T-cell (primary cell): ENCODE measurements at regions not wholly inside any gene's neighbourhood (a gene's known extent, or its start where the extent isn't known, plus 50 kb on each side); places are given as distances from the start of the nearest gene placed in this dataset.
"Not testable (repeated sequence)": the region's sequence is repeated elsewhere in the genome, so short reads cannot be mapped to it uniquely, and the experiment has no call there.

Experiments
- ATAC-seq, 4 experiments: fragments of 200-7000 bp in 3 of 4; fragments of 150-1000 bp in 1 of 4; cut with Tn5 transposase; replicated peaks in 1 of 4; 1 replicate in 3 of 4; 2 replicates in 1 of 4; pipeline ENCODE4 v1.10.0; 2021; ENCODE audit warnings: moderate library complexity in 3 of 4, mild to moderate bottlenecking in 2 of 4, moderate number of reproducible peaks in 1 of 4
- CTCF ChIA-PET, 2 donors: fragments of 300-600 bp; sonication (Branson Sonifier 250); formaldehyde crosslinking; loops; one replicate each; lab custom pipeline; 2022; ENCODE audit warnings: antibody characterized with exemption in 2 of 2; lab: Charles Lee
- POLR2A ChIA-PET, 2 donors: fragments of 300-600 bp; sonication (Branson Sonifier 250); formaldehyde crosslinking; loops; one replicate each; lab custom pipeline; 2022; ENCODE audit warnings: antibody characterized with exemption in 2 of 2; lab: Charles Lee
- DNase-seq, 35 experiments: peaks; one replicate each; pipeline versions ENCODE4 v3.0.0 to v3.0.0-alpha.2; 2013 to 2023
- H3K27ac ChIP-seq: one replicate; pipeline ENCODE4 v1.5.1; 2013; ENCODE audit warnings: low read length
- H3K27me3 ChIP-seq, 2 experiments: replicated peaks in 1 of 2; 1 replicate in 1 of 2; 2 replicates in 1 of 2; pipeline versions ENCODE4 v1.6.1 to v1.7.0; 2013; ENCODE audit warnings: low read length in 1 of 2, mixed read lengths in 1 of 2; ENCODE audit not compliant: control insufficient read depth in 2 of 2, insufficient read depth in 2 of 2; ENCODE audit errors: extremely low read depth in 1 of 2
- H3K36me3 ChIP-seq, 2 donors: 1 replicate in 1 of 2; 2 replicates in 1 of 2; pipeline versions ENCODE4 v1.6.1 to v1.7.0; 2013; ENCODE audit warnings: low read length in 1 of 2; ENCODE audit not compliant: control insufficient read depth in 2 of 2, insufficient read depth in 1 of 2; ENCODE audit errors: extremely low read depth in 1 of 2
- H3K4me1 ChIP-seq, 2 experiments: 1 replicate in 1 of 2; 2 replicates in 1 of 2; pipeline versions ENCODE4 v1.6.1 to v1.7.0; 2013; ENCODE audit warnings: low read length in 2 of 2, mixed read lengths in 1 of 2; ENCODE audit not compliant: insufficient read depth in 2 of 2, control insufficient read depth in 1 of 2; ENCODE audit errors: extremely low read depth in 1 of 2
- H3K4me3 ChIP-seq, 2 donors: 1 replicate in 1 of 2; 2 replicates in 1 of 2; pipeline versions ENCODE4 v1.5.1 to v1.7.0; 2013; ENCODE audit warnings: mild to moderate bottlenecking in 2 of 2, low read length in 1 of 2, moderate library complexity in 1 of 2; ENCODE audit not compliant: control insufficient read depth in 1 of 2; ENCODE audit errors: extremely low read depth in 1 of 2
- H3K9me3 ChIP-seq: 2 replicates; pipeline ENCODE4 v1.7.0; 2013
- H3K27ac Mint-ChIP-seq, 2 donors: one replicate each; pipeline ENCODE4 v1.8.0; 2020 to 2021; ENCODE audit warnings: mild to moderate bottlenecking in 2 of 2, mixed read lengths in 2 of 2
- H3K27me3 Mint-ChIP-seq, 2 donors: one replicate each; pipeline ENCODE4 v1.8.0; 2021 to 2022; ENCODE audit warnings: mixed read lengths in 2 of 2
- H3K36me3 Mint-ChIP-seq: one replicate; pipeline ENCODE4 v1.8.0; 2021; ENCODE audit warnings: mixed read lengths
- H3K4me1 Mint-ChIP-seq, 3 donors: one replicate each; pipeline ENCODE4 v1.8.0; 2020 to 2022; ENCODE audit warnings: mixed read lengths in 3 of 3, mild to moderate bottlenecking in 1 of 3
- H3K4me3 Mint-ChIP-seq, 3 donors: one replicate each; pipeline ENCODE4 v1.8.0; 2020 to 2022; ENCODE audit warnings: mild to moderate bottlenecking in 3 of 3, mixed read lengths in 3 of 3, moderate library complexity in 3 of 3
- H3K9me3 Mint-ChIP-seq, 3 donors: one replicate each; pipeline ENCODE4 v1.8.0; 2020 to 2022; ENCODE audit warnings: mixed read lengths in 3 of 3
- WGBS: methylation state at CpG from one replicate; pipeline ENCODE4 v1.1.5; 2013; ENCODE audit warnings: missing lambda C conversion rate; ENCODE audit not compliant: insufficient coverage; 5-methylcytosine and 5-hydroxymethylcytosine counted together

GRCh38 chr4:10853196-10853595 is 168.6 kb upstream of the CLNK start:
- Mint-ChIP-seq H3K4me1 (peaks cover 0 to 6% (median 0%) of the 10 kb centered on the region in 3 donors), H3K36me3 (no peaks in the 10 kb centered on the region), H3K9me3 (peaks cover 4 to 7% (median 7%) of the 10 kb centered on the region in 3 donors), H3K27ac (no peak overlapping the region), H3K27me3 (peaks cover 4 to 10% of the 10 kb centered on the region in 2 donors), H3K4me3 (no peak overlapping the region)
- Histone ChIP-seq H3K4me3 (no peak overlapping the region), H3K9me3 (peaks cover under 1% of the 10 kb centered on the region), H3K36me3 (no peaks in the 10 kb centered on the region), H3K4me1 (peaks cover 0 to 4% of the 10 kb centered on the region in 2 experiments), H3K27ac (no peak overlapping the region), H3K27me3 (peaks cover 0 to 15% of the 10 kb centered on the region in 2 experiments)
- ATAC-seq (no peak), DNase-seq (no peak)
- WGBS: 57% methylated on average over 1 of the region's 2 CpGs
- POLR2A ChIA-PET: no interaction called here
- CTCF ChIA-PET: no interaction called here

- Histone ChIP-seq H3K27me3 (no peaks in the 10 kb centered on the region), H3K36me3 (no peaks in the 10 kb centered on the region), H3K27ac (no peak overlapping the region), H3K4me3 (no peak overlapping the region), H3K9me3 (no peaks in the 10 kb centered on the region), H3K4me1 (no peaks in the 10 kb centered on the region)
- DNase-seq: no peak
- ATAC-seq: no peak
- peaks cover 0 to 4% (median 0%) of the 10 kb centered on the region in 3 donors for H3K4me1 Mint-ChIP-seq
- H3K9me3 Mint-ChIP-seq: peaks cover 0 to 4% (median 3%) of the 10 kb centered on the region in 3 donors
- WGBS: 90% methylated on average over 2 of the region's 4 CpGs
- ChIA-PET CTCF (no interaction called here), POLR2A (no interaction called here)
- H3K27ac Mint-ChIP-seq: no peak overlapping the region
- H3K27me3 Mint-ChIP-seq: no peaks in the 10 kb centered on the region
- H3K4me3 Mint-ChIP-seq: no peak overlapping the region
- no peaks in the 10 kb centered on the region for H3K36me3 Mint-ChIP-seq
Observed at GRCh38 chr4:10841697-10842096, 157.1 kb upstream of the CLNK start.

GRCh38 chr4:10837151-10837550 is 152.6 kb upstream of the CLNK start:
- Histone ChIP-seq H3K36me3 (no peaks in the 10 kb centered on the region), H3K27ac (no peak overlapping the region), H3K4me3 (no peak overlapping the region), H3K4me1 (no peaks in the 10 kb centered on the region), H3K27me3 (no peaks in the 10 kb centered on the region), H3K9me3 (no peaks in the 10 kb centered on the region)
- ChIA-PET POLR2A (no interaction called here), CTCF (no interaction called here)
- no peak overlapping the region for H3K4me3 Mint-ChIP-seq
- no peaks in the 10 kb centered on the region for H3K27me3 Mint-ChIP-seq
- H3K4me1 Mint-ChIP-seq: no peaks in the 10 kb centered on the region
- H3K36me3 Mint-ChIP-seq: no peaks in the 10 kb centered on the region
- no peak overlapping the region for H3K27ac Mint-ChIP-seq
- WGBS: 83% methylated on average over 1 of the region's 3 CpGs
- no peak for ATAC-seq
- H3K9me3 Mint-ChIP-seq: no peaks in the 10 kb centered on the region
- DNase-seq: no peak

GRCh38 chr4:10832806-10833628 is 148.4 kb upstream of the CLNK start:
- Mint-ChIP-seq H3K27me3 (no peaks in the 10 kb centered on the region), H3K27ac (no peak overlapping the region), H3K4me3 (no peak overlapping the region), H3K36me3 (no peaks in the 10 kb centered on the region), H3K4me1 (no peaks in the 10 kb centered on the region), H3K9me3 (no peaks in the 10 kb centered on the region)
- H3K4me1 ChIP-seq: no peaks in the 10 kb centered on the region
- H3K9me3 ChIP-seq: no peaks in the 10 kb centered on the region
- no peak for ATAC-seq
- ChIA-PET POLR2A (no interaction called here), CTCF (no interaction called here)
- WGBS: 94% methylated on average over 3 of the region's 9 CpGs
- no peaks in the 10 kb centered on the region for H3K27me3 ChIP-seq
- no peak overlapping the region for H3K4me3 ChIP-seq
- H3K36me3 ChIP-seq: no peaks in the 10 kb centered on the region
- no peak for DNase-seq
- H3K27ac ChIP-seq: no peak overlapping the region

GRCh38 chr4:10831727-10832408 is 147.3 kb upstream of the CLNK start:
- no peak overlapping the region for H3K4me3 ChIP-seq
- H3K9me3 ChIP-seq: no peaks in the 10 kb centered on the region
- ATAC-seq: no peak
- H3K4me3 Mint-ChIP-seq: no peak overlapping the region
- H3K4me1 Mint-ChIP-seq: no peaks in the 10 kb centered on the region
- H3K27me3 ChIP-seq: no peaks in the 10 kb centered on the region
- no peaks in the 10 kb centered on the region for H3K27me3 Mint-ChIP-seq
- no peak for DNase-seq
- H3K36me3 ChIP-seq: no peaks in the 10 kb centered on the region
- no peaks in the 10 kb centered on the region for H3K4me1 ChIP-seq
- no peak overlapping the region for H3K27ac ChIP-seq
- no peaks in the 10 kb centered on the region for H3K9me3 Mint-ChIP-seq
- no peaks in the 10 kb centered on the region for H3K36me3 Mint-ChIP-seq
- ChIA-PET CTCF (no interaction called here), POLR2A (no interaction called here)
- no peak overlapping the region for H3K27ac Mint-ChIP-seq
- WGBS: no CpG with 5 or more reads among the region's 2 CpGs

GRCh38 chr4:10828918-10829538 is 144.5 kb upstream of the CLNK start:
- H3K27me3 ChIP-seq, H3K27ac ChIP-seq, H3K27me3 Mint-ChIP-seq, POLR2A ChIA-PET, H3K27ac Mint-ChIP-seq, CTCF ChIA-PET, H3K9me3 ChIP-seq, ATAC-seq, DNase-seq, H3K36me3 ChIP-seq, H3K4me3 ChIP-seq, H3K4me1 ChIP-seq, H3K4me1 Mint-ChIP-seq, H3K9me3 Mint-ChIP-seq, H3K36me3 Mint-ChIP-seq: not testable (repeated sequence)
- peak overlapping the region; percentile 27 to 44 (median 43) for H3K4me3 Mint-ChIP-seq
- WGBS: 92% methylated on average over 13 of the region's 21 CpGs
